ENCODE measurements at regions not wholly inside any gene's neighbourhood (a gene's known extent, or its start where the extent isn't known, plus 50 kb on each side); places are given as distances from the start of the nearest gene placed in this dataset.

- ChIA-PET CTCF (no interaction called here), POLR2A (no interaction called here)
- peaks cover 4% of the 10 kb centered on the region for H3K27me3 Mint-ChIP-seq
- TF ChIP-seq CTCF (IDR thresholded peaks at IDR 0.05): no peak
- no peaks in the 10 kb centered on the region for H3K36me3 Mint-ChIP-seq (ENCODE audit: low read depth)
- ATAC-seq: no peak
- no peaks in the 10 kb centered on the region for H3K9me3 Mint-ChIP-seq
- no peak for DNase-seq
- no peak overlapping the region for H3K4me3 Mint-ChIP-seq
- intact Hi-C loops (cut with micrococcal nuclease): no loop called here
- no peak overlapping the region for H3K27ac Mint-ChIP-seq
- no peaks in the 10 kb centered on the region for H3K4me1 Mint-ChIP-seq (ENCODE audit: low read depth)
Measured at GRCh38 chr15:72912121-72912520, 128.6 kb upstream of the ADPGK start.

DNA sequence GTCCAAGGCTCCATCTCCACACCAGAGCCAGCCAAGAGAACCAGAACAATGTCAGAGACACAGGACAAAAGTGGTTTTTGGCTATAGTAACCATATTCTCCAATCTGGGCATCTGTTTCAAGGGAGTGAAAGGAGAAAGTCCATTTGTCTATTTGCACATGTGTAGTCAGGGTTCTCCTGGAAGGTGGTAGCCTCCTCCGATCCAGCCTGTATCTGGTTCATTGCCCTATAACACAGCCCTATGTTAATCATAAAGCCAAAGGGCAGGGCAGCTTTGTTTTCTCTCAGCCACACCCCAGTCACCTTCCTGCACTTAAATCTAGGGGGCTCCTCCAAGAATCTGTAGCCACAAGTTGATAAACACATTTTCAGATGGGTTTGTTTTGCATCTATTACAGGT lies 128.1 kb upstream of the ADPGK start:
- ATAC-seq: no peak
- no peaks in the 10 kb centered on the region for H3K9me3 Mint-ChIP-seq
- DNase-seq: no peak
- TF ChIP-seq CTCF (IDR thresholded peaks at IDR 0.05): no peak
- no peak overlapping the region for H3K27ac Mint-ChIP-seq
- no peak overlapping the region for H3K4me3 Mint-ChIP-seq
- POLR2A ChIA-PET: no interaction called here
- CTCF ChIA-PET: no interaction called here
- peaks cover 4% of the 10 kb centered on the region for H3K27me3 Mint-ChIP-seq
- intact Hi-C loops (cut with micrococcal nuclease): no loop called here
- no peaks in the 10 kb centered on the region for H3K4me1 Mint-ChIP-seq (ENCODE audit: low read depth)
- no peaks in the 10 kb centered on the region for H3K36me3 Mint-ChIP-seq (ENCODE audit: low read depth)

- peaks cover 6% of the 10 kb centered on the region for H3K27me3 Mint-ChIP-seq
- intact Hi-C loops (cut with micrococcal nuclease): no loop called here
- no peak overlapping the region for H3K4me3 Mint-ChIP-seq
- H3K36me3 Mint-ChIP-seq (ENCODE audit: low read depth): no peaks in the 10 kb centered on the region
- DNase-seq: no peak
- CTCF ChIA-PET: no interaction called here
- no peak for ATAC-seq
- H3K27ac Mint-ChIP-seq: no peak overlapping the region
- TF ChIP-seq CTCF (IDR thresholded peaks at IDR 0.05): no peak
- no peaks in the 10 kb centered on the region for H3K4me1 Mint-ChIP-seq (ENCODE audit: low read depth)
- POLR2A ChIA-PET: no interaction called here
- no peaks in the 10 kb centered on the region for H3K9me3 Mint-ChIP-seq
Measured at GRCh38 chr15:72908713-72909112, 125.2 kb upstream of the ADPGK start.

- no peak for TF ChIP-seq CTCF (IDR thresholded peaks at IDR 0.05)
- CTCF ChIA-PET: no interaction called here
- ATAC-seq (no peak), DNase-seq (no peak)
- POLR2A ChIA-PET: no interaction called here
- Mint-ChIP-seq H3K9me3 (no peaks in the 10 kb centered on the region), H3K4me3 (no peak overlapping the region), H3K27me3 (peaks cover 10% of the 10 kb centered on the region), H3K27ac (no peak overlapping the region), H3K36me3 (ENCODE audit: low read depth) (no peaks in the 10 kb centered on the region), H3K4me1 (ENCODE audit: low read depth) (no peaks in the 10 kb centered on the region)
- intact Hi-C loops (cut with micrococcal nuclease): no loop called here
Measured at GRCh38 chr15:72907733-72908132, 124.2 kb upstream of the ADPGK start.

DNA sequence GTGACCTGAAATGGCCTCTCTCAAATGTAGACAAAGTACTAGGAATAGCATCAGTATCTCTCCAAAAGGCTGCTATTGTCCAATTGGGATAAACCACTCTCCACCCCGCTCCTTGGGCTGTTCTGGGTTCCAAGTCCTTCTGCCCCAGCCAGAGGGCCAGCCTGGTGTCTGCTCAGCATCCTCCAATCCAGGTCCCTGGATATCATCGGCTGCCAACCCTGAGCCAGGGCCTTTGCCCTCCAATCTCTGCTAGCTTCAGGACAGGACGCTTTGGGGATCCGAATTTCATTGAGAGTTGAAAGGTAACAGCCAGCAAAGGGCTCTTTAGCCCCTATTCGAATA lies 119.3 kb upstream of the ADPGK start:
- no peak for TF ChIP-seq CTCF (IDR thresholded peaks at IDR 0.05)
- POLR2A ChIA-PET: no interaction called here
- no peaks in the 10 kb centered on the region for H3K36me3 Mint-ChIP-seq (ENCODE audit: low read depth)
- H3K4me3 Mint-ChIP-seq: no peak overlapping the region
- no peaks in the 10 kb centered on the region for H3K9me3 Mint-ChIP-seq
- DNase-seq (no peak), ATAC-seq (no peak)
- intact Hi-C loops (cut with micrococcal nuclease): no loop called here
- no peak overlapping the region for H3K27ac Mint-ChIP-seq
- no peaks in the 10 kb centered on the region for H3K4me1 Mint-ChIP-seq (ENCODE audit: low read depth)
- peaks cover 40% of the 10 kb centered on the region for H3K27me3 Mint-ChIP-seq
- CTCF ChIA-PET: no interaction called here

Data from activated CD8-positive, alpha-beta T cell treated with anti-CD3 and anti-CD28 coated beads for 36 hours (primary cell).